Endothelial cell (in vitro differentiated cells): ENCODE measurements at regions not wholly inside any gene's neighbourhood (a gene's known extent, or its start where the extent isn't known, plus 50 kb on each side); places are given as distances from the start of the nearest gene placed in this dataset.

ENCODE experiments used
- DNase-seq: peaks from one replicate; pipeline ENCODE4 v3.0.0; 2021; ENCODE audit warnings: low spot score
- H3K27ac Mint-ChIP-seq: one replicate; pipeline ENCODE4 v1.8.0; 2021; ENCODE audit warnings: mixed read lengths, inconsistent platforms; ENCODE audit not compliant: unreplicated experiment
- H3K27me3 Mint-ChIP-seq: one replicate; pipeline ENCODE4 v1.8.0; 2021; ENCODE audit warnings: mild to moderate bottlenecking, moderate library complexity, mixed read lengths, inconsistent platforms; ENCODE audit not compliant: unreplicated experiment
- H3K36me3 Mint-ChIP-seq: one replicate; pipeline ENCODE4 v1.8.0; 2021; ENCODE audit warnings: mild to moderate bottlenecking, low read depth, mixed read lengths, inconsistent platforms; ENCODE audit not compliant: unreplicated experiment
- H3K4me1 Mint-ChIP-seq: one replicate; pipeline ENCODE4 v1.8.0; 2021; ENCODE audit warnings: mild to moderate bottlenecking, mixed read lengths, inconsistent platforms; ENCODE audit not compliant: unreplicated experiment
- H3K4me3 Mint-ChIP-seq: one replicate; pipeline ENCODE4 v1.8.0; 2021; ENCODE audit warnings: mild to moderate bottlenecking, mixed read lengths, inconsistent platforms; ENCODE audit not compliant: unreplicated experiment
- H3K9me3 Mint-ChIP-seq: one replicate; pipeline ENCODE4 v1.8.0; 2021; ENCODE audit warnings: mixed read lengths, inconsistent platforms; ENCODE audit not compliant: unreplicated experiment
- TF ChIP-seq, protein P1 (sequence below): fragments of 200-600 bp; sonication (generic); IDR thresholded peaks from one replicate; pipeline ENCODE4 v1.5.0; 2021; ENCODE audit warnings: antibody characterized with exemption; ENCODE audit not compliant: unreplicated experiment

- Mint-ChIP-seq H3K4me1 (peaks cover 9% of the 10 kb centered on the region), H3K4me3 (no peak overlapping the region), H3K27me3 (no peaks in the 10 kb centered on the region), H3K27ac (no peak overlapping the region), H3K36me3 (no peaks in the 10 kb centered on the region), H3K9me3 (no peaks in the 10 kb centered on the region)
- DNase-seq = no peak
- TF ChIP-seq, protein P1, sequence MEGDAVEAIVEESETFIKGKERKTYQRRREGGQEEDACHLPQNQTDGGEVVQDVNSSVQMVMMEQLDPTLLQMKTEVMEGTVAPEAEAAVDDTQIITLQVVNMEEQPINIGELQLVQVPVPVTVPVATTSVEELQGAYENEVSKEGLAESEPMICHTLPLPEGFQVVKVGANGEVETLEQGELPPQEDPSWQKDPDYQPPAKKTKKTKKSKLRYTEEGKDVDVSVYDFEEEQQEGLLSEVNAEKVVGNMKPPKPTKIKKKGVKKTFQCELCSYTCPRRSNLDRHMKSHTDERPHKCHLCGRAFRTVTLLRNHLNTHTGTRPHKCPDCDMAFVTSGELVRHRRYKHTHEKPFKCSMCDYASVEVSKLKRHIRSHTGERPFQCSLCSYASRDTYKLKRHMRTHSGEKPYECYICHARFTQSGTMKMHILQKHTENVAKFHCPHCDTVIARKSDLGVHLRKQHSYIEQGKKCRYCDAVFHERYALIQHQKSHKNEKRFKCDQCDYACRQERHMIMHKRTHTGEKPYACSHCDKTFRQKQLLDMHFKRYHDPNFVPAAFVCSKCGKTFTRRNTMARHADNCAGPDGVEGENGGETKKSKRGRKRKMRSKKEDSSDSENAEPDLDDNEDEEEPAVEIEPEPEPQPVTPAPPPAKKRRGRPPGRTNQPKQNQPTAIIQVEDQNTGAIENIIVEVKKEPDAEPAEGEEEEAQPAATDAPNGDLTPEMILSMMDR = no peak
These were observed 139.6 kb downstream of the MTX3 start for GRCh38 chr5:79851391-79851863.

GRCh38 chr5:79850941-79851340, 140.1 kb downstream of the MTX3 start:
- no peak for DNase-seq
- Mint-ChIP-seq H3K27me3 (no peaks in the 10 kb centered on the region), H3K9me3 (no peaks in the 10 kb centered on the region), H3K4me1 (peaks cover 9% of the 10 kb centered on the region), H3K4me3 (no peak overlapping the region), H3K27ac (no peak overlapping the region), H3K36me3 (no peaks in the 10 kb centered on the region)
- TF ChIP-seq, protein P1 = no peak

- H3K9me3 Mint-ChIP-seq = no peaks in the 10 kb centered on the region
- TF ChIP-seq, protein P1 = no peak
- no peak for DNase-seq
- no peak overlapping the region for H3K27ac Mint-ChIP-seq
- H3K27me3 Mint-ChIP-seq = no peaks in the 10 kb centered on the region
- no peaks in the 10 kb centered on the region for H3K36me3 Mint-ChIP-seq
- H3K4me3 Mint-ChIP-seq = no peak overlapping the region
- peaks cover 9% of the 10 kb centered on the region for H3K4me1 Mint-ChIP-seq
These were observed 140.7 kb downstream of the MTX3 start for GRCh38 chr5:79850316-79850822.

GRCh38 chr5:79849486-79850315, 141.4 kb downstream of the MTX3 start:
- Mint-ChIP-seq H3K27ac (no peak overlapping the region), H3K4me3 (no peak overlapping the region), H3K36me3 (no peaks in the 10 kb centered on the region), H3K27me3 (no peaks in the 10 kb centered on the region), H3K4me1 (peaks cover 9% of the 10 kb centered on the region), H3K9me3 (no peaks in the 10 kb centered on the region)
- DNase-seq = no peak
- TF ChIP-seq, protein P1 = no peak
